AG10803 (cell line): ENCODE measurements at regions not wholly inside any gene's neighbourhood (a gene's known extent, or its start where the extent isn't known, plus 50 kb on each side); places are given as distances from the start of the nearest gene placed in this dataset.
"Not testable (repeated sequence)": the region's sequence is repeated elsewhere in the genome, so short reads cannot be mapped to it uniquely, and the experiment has no call there.

Experiments used
- DNase-seq: peaks from one replicate; pipeline ENCODE4 v3.0.0; 2010; ENCODE audit warnings: low read depth
- H3K4me3 ChIP-seq: 2 replicates; pipeline ENCODE4 v1.5.1; 2011; ENCODE audit warnings: mild to moderate bottlenecking, low read length, control low read depth
- TF ChIP-seq, protein P1 (sequence below): conservative IDR thresholded peaks from 2 replicates; pipeline ENCODE4 v1.5.1; 2011; ENCODE audit warnings: mild to moderate bottlenecking, low read length, control low read depth, inconsistent platforms

DNA sequence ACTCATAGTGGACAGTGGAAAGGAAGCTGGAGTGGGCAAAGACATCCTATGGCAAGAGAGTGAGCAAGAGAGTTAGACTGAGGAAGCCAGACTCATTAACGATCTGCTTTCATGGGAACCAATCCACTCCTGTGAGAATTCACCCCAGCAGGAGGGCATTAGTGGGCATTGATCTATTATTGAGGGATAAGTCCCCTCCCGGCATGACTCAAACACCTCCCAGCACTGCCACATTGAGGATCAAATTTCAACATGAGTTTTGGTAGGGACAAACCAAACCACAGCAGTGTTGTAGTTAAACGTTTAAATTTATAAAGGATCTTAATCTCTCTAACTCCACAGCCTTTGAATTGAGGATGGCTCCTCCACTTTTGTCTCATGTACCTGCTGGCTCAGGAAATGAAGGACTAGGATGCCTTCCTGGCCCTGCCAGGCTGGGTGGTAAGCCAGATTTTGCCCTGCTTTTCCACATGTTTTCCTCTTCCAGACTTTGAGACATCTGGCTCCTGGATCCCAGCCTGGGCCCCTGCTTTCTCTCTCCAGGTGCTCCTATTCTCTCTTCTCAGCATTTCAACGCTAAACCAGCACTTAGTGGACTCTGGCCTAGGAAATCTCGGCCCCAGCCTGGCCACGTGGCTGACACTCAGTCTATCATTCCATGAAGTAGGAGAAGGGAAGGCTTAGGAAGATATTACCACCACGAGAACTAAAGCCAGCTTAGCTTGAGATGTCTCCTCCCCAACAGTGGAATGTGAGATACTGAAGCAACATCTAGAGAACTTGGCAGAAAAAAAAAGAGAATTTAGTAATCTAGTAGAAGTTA, 96.5 kb upstream of the PIP4K2A start:
- H3K4me3 ChIP-seq, result no peak overlapping the region
- TF ChIP-seq, protein P1, sequence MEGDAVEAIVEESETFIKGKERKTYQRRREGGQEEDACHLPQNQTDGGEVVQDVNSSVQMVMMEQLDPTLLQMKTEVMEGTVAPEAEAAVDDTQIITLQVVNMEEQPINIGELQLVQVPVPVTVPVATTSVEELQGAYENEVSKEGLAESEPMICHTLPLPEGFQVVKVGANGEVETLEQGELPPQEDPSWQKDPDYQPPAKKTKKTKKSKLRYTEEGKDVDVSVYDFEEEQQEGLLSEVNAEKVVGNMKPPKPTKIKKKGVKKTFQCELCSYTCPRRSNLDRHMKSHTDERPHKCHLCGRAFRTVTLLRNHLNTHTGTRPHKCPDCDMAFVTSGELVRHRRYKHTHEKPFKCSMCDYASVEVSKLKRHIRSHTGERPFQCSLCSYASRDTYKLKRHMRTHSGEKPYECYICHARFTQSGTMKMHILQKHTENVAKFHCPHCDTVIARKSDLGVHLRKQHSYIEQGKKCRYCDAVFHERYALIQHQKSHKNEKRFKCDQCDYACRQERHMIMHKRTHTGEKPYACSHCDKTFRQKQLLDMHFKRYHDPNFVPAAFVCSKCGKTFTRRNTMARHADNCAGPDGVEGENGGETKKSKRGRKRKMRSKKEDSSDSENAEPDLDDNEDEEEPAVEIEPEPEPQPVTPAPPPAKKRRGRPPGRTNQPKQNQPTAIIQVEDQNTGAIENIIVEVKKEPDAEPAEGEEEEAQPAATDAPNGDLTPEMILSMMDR, result no peak
- peak; percentile 45 for DNase-seq

DNA sequence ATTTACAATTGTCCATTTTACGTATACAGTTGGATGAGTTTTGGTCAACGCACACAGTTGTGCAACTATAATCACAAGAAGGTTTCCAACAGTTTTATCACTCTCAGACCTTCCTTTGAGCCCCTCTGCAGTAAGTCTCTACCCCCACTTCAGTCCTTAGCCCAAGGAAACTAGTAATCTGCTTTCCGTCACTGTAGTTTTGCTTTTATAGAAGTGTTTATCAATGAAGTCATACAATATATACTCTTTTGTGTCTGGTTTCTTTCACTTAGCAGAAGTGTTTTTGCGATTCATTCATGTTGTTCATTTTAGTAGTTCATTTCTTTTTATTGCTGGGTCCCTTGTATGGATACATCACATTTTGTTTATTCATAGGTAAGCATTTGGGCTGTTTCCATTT, 92.9 kb upstream of the PIP4K2A start:
- H3K4me3 ChIP-seq, result no peak overlapping the region
- TF ChIP-seq, protein P1, result no peak
- DNase-seq, result no peak

DNA sequence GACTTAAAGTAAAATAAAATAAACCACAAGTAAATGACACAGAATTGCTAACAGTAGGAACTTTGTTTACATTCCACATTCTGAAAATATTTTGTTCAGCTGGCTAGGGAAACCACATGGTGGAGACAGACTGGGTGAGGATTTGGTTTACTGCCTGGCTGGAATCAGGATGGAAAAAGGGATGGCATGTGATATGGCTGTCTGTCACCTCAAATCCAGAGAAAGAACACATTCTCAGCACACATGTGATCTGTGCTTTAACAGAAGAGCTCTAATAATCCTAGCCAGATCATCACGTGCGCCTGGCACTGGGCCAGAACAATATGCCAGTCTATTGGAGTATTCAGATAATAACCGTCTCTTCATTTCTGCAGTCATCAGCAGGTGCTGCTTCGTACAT, 90.9 kb upstream of the PIP4K2A start:
- TF ChIP-seq, protein P1, result 0 out of 2 replicates have a peak, but pooled peaks have one; percentile 15
- no peak overlapping the region for H3K4me3 ChIP-seq
- DNase-seq, result peak; percentile 79

DNA sequence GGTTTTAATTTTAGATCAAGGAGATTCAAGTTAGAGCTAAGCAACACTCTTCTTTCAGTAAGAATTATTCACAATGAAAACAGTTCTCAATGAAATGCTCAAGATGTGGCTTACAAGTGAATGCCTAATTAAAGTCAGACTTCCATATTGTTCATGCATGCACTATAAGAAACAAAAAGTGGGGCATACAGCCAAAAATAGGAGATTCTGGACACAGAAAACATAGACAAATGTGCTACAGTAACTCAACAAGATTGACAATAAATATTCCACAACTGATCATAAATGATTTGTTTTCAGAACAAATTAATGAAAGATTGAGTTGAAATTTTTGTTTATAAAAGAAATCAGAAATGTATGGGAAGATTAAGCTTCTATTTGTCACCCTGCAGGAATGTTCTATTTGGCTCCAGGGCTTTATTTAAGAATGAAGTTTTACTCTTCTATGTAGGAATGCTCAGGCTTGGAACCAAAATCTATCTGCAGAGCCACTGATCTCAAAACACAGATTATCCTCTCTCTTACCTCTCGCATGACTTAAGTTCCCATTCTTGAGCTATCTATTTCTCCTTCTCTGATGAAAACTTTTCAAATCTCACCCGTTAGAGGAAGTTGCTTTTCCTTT, 89.0 kb upstream of the PIP4K2A start:
- DNase-seq, result peak; percentile 81
- H3K4me3 ChIP-seq, result no peak overlapping the region
- TF ChIP-seq, protein P1, result no peak

DNA sequence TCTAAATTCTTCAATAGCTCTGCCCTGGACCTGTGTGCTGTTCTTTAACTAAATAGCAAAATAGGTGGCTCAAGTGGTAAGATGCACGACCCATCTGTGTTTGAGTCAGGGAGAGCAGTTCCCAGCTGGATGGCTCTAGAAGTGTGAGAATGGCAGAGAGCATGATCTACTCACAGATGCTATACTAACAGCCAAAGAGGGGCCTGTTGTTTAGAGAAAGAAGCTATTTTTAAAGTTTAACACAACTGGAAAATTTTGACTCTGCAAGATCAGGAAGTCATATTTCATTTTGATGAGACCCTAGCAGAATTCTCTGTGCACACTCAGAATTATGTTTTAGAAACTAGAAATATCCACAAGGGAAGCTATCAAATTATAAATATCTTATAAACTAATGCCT, 87.4 kb upstream of the PIP4K2A start:
- H3K4me3 ChIP-seq, result no peak overlapping the region
- TF ChIP-seq, protein P1, result no peak
- no peak for DNase-seq

DNA sequence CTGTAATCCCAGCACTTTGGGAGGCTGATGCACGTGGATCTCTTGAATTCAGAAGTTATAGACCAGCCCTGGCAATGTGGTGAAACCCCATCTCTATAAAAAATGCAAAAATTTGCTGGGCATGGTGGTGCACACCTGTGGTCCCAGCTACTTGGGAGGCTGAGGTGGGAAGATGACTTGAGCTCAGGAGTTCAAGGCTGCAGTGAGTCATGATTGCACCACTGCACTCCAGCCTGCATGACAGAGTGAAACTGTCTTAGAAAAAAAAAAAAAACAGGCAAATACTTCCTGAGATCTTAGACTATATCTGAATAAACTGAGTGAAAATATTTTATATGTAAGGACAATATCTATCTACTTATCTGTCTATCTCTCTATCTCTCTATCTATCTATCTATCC, 83.4 kb upstream of the PIP4K2A start:
- H3K4me3 ChIP-seq, DNase-seq: not testable (repeated sequence)

DNA sequence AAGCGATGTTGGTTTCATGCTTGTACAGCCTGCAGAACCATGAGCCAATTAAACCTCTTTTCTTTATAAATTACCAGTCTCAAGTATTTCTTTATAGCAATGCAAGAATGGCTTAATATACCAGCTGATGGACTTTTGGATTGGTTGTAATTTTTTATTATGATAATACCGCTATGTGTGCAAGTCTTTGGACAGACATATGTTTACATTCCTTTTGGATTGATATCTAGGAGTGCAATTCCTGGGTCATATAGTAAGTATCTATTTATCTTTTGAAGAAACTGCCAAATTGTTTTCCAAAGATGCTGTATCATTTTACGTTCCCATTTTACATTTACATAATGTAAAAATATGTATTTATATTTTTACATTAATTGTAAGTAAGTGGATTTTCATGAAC, 81.2 kb upstream of the PIP4K2A start:
- TF ChIP-seq, protein P1, result no peak
- DNase-seq, result no peak
- H3K4me3 ChIP-seq, result no peak overlapping the region
